SK-N-SH treated with all-trans-retinoic acid at 6 μM for 48 hours (cell line): ENCODE measurements at regions not wholly inside any gene's neighbourhood (a gene's known extent, or its start where the extent isn't known, plus 50 kb on each side); places are given as distances from the start of the nearest gene placed in this dataset.
A peak's percentile ranks its signal among the peaks of the same experiment; 100 is the strongest.

Experiments
- ATAC-seq: fragments of 200-7000 bp; cut with Tn5 transposase; 3 replicates; pipeline ENCODE4 v1.9.1; 2020; ENCODE audit warnings: mild to moderate bottlenecking, moderate library complexity
- ARNTL ChIP-seq: fragments of 450-650 bp; formaldehyde crosslinking; IDR thresholded peaks from 2 replicates; pipeline ENCODE4 v1.5.0; 2020; ENCODE audit warnings: low read depth, mild to moderate bottlenecking, moderate library complexity, borderline replicate concordance
- BACH2 ChIP-seq: fragments of 250-450 bp; sonication (Bioruptor Pico); IDR thresholded peaks from 2 replicates; pipeline ENCODE4 v1.9.0; 2021; ENCODE audit warnings: mild to moderate bottlenecking, borderline replicate concordance
- CSDC2 ChIP-seq: fragments of 250-450 bp; sonication (Bioruptor Pico); IDR thresholded peaks from 2 replicates; pipeline ENCODE4 v1.5.0; 2020; ENCODE audit warnings: mild to moderate bottlenecking, moderate library complexity
- ESRRG ChIP-seq: fragments of 250-450 bp; sonication (Bioruptor Pico); IDR thresholded peaks from 2 replicates; pipeline ENCODE4 v1.6.1; 2021; ENCODE audit warnings: mild to moderate bottlenecking
- GLIS3 ChIP-seq: fragments of 250-450 bp; sonication (Bioruptor Pico); IDR thresholded peaks from 2 replicates; pipeline ENCODE4 v1.5.0; 2020; ENCODE audit warnings: mild to moderate bottlenecking, moderate library complexity
- ISL1 ChIP-seq: fragments of 250-450 bp; sonication (Bioruptor Pico); IDR thresholded peaks from 2 replicates; pipeline ENCODE4 v2.1.2; 2022; ENCODE audit warnings: mild to moderate bottlenecking, moderate library complexity
- OSR1 ChIP-seq: fragments of 250-450 bp; sonication (Bioruptor Pico); IDR thresholded peaks from 2 replicates; pipeline ENCODE4 v1.8.0; 2022; ENCODE audit warnings: moderate library complexity, mild to moderate bottlenecking, inconsistent platforms
- PPARA ChIP-seq: fragments of 250-450 bp; sonication (Bioruptor Pico); IDR thresholded peaks from 2 replicates; pipeline ENCODE4 v1.5.0; 2020; ENCODE audit warnings: mild to moderate bottlenecking, borderline replicate concordance
- RARB ChIP-seq: fragments of 250-450 bp; sonication (Bioruptor Pico); IDR thresholded peaks from 2 replicates; pipeline ENCODE4 v1.8.0; 2021; ENCODE audit warnings: mild to moderate bottlenecking, moderate library complexity
- SNAI2 ChIP-seq: fragments of 250-450 bp; sonication (Bioruptor Pico); IDR thresholded peaks from 2 replicates; pipeline ENCODE4 v1.5.0; 2020; ENCODE audit warnings: mild to moderate bottlenecking, moderate library complexity
- TOX ChIP-seq: fragments of 250-450 bp; sonication (Bioruptor Pico); IDR thresholded peaks from 2 replicates; pipeline ENCODE4 v1.8.0; 2021; ENCODE audit warnings: mild to moderate bottlenecking, moderate library complexity, borderline replicate concordance
- ZC3H10 ChIP-seq: fragments of 250-450 bp; sonication (Bioruptor Pico); IDR thresholded peaks from 2 replicates; pipeline ENCODE4 v1.5.1; 2021; ENCODE audit warnings: mild to moderate bottlenecking, moderate library complexity
- ZFP3 ChIP-seq: fragments of 250-450 bp; sonication (Bioruptor Pico); IDR thresholded peaks from 2 replicates; pipeline ENCODE4 v1.5.0; 2020; ENCODE audit warnings: mild to moderate bottlenecking, moderate library complexity
- ZFP30 ChIP-seq: fragments of 450-650 bp; formaldehyde crosslinking; IDR thresholded peaks from 2 replicates; pipeline ENCODE4 v1.5.0; 2022; ENCODE audit warnings: mild to moderate bottlenecking, moderate library complexity
- ZNF565 ChIP-seq: fragments of 450-650 bp; formaldehyde crosslinking; conservative IDR thresholded peaks from 2 replicates; pipeline ENCODE4 v1.5.0; 2020; ENCODE audit warnings: low read depth, mild to moderate bottlenecking, moderate library complexity
- ZNF70 ChIP-seq: fragments of 450-650 bp; formaldehyde crosslinking; IDR thresholded peaks from 2 replicates; pipeline ENCODE4 v1.5.0; 2020; ENCODE audit warnings: mild to moderate bottlenecking, moderate library complexity
- ZNF8 ChIP-seq: fragments of 450-650 bp; formaldehyde crosslinking; IDR thresholded peaks from 2 replicates; pipeline ENCODE4 v1.5.0; 2020; ENCODE audit warnings: mild to moderate bottlenecking, moderate library complexity
- TF ChIP-seq, protein P1 (sequence below): fragments of 250-450 bp; sonication (Bioruptor Pico); IDR thresholded peaks from 2 replicates; pipeline ENCODE4 v1.8.0; 2021; ENCODE audit warnings: low read depth, mild to moderate bottlenecking, moderate library complexity, borderline replicate concordance
- TF ChIP-seq, protein P2 (sequence below): fragments of 250-450 bp; sonication (Bioruptor Pico); IDR thresholded peaks from 2 replicates; pipeline ENCODE4 v1.8.0; 2020; ENCODE audit warnings: mild to moderate bottlenecking, moderate library complexity, borderline replicate concordance
- TF ChIP-seq, protein P3 (sequence below): fragments of 250-450 bp; sonication (Bioruptor Pico); IDR thresholded peaks from 2 replicates; pipeline ENCODE4 v1.5.1; 2021; ENCODE audit warnings: mild to moderate bottlenecking, moderate library complexity
- TF ChIP-seq, protein P4 (sequence below): fragments of 250-450 bp; sonication (Bioruptor Pico); IDR thresholded peaks from 2 replicates; pipeline ENCODE4 v1.5.1; 2020; ENCODE audit warnings: low read depth, mild to moderate bottlenecking, moderate library complexity
- TF ChIP-seq, protein P5 (sequence below): fragments of 250-450 bp; sonication (Bioruptor Pico); IDR thresholded peaks from 2 replicates; pipeline ENCODE4 v1.5.0; 2020; ENCODE audit warnings: mild to moderate bottlenecking, moderate library complexity

DNA sequence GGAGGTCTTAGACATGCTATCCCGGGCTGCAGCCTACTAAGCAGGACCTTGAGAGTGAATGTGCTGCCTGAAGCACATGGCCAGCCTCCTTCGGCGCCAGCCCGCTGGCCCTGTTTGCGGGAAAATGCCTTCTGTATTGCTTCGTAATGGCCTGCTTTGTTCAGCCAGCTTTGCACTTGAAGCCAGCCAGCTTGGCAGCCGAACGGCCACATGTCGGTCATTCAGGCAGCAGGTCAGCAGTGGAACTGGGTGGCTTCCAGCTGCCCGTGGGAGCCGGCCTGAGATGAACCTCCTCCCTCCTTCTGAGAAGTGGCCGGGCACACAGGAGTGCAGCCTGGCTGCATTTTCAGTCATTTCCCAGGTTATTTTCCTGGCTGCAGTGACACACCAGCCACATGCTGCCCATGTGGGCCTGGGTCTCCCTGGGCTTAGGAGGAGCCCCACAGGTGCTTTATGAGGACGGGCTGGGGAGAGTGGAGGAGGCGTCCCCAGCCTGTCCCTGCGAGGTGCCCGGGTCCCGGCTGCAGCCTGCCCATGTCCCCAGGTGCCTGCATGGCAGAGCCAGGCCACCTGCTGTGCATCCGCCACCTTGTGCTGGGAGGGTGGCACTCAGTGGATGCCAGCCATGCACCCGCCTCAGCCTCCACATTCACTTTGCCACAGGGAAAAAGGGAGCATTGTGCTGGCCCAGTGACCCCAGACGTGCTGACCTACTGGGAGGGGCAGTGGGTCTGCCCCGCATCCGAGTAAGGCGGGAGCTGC lies 103.5 kb downstream of the SIK1 start:
- TF ChIP-seq, protein P1, sequence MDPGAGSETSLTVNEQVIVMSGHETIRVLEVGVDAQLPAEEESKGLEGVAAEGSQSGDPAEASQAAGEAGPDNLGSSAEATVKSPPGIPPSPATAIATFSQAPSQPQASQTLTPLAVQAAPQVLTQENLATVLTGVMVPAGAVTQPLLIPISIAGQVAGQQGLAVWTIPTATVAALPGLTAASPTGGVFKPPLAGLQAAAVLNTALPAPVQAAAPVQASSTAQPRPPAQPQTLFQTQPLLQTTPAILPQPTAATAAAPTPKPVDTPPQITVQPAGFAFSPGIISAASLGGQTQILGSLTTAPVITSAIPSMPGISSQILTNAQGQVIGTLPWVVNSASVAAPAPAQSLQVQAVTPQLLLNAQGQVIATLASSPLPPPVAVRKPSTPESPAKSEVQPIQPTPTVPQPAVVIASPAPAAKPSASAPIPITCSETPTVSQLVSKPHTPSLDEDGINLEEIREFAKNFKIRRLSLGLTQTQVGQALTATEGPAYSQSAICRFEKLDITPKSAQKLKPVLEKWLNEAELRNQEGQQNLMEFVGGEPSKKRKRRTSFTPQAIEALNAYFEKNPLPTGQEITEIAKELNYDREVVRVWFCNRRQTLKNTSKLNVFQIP (CRISPR knock-in tag) = no peak
- TF ChIP-seq PPARA = no peak
- TF ChIP-seq CSDC2 (CRISPR knock-in tag) = no peak
- TF ChIP-seq, protein P2, sequence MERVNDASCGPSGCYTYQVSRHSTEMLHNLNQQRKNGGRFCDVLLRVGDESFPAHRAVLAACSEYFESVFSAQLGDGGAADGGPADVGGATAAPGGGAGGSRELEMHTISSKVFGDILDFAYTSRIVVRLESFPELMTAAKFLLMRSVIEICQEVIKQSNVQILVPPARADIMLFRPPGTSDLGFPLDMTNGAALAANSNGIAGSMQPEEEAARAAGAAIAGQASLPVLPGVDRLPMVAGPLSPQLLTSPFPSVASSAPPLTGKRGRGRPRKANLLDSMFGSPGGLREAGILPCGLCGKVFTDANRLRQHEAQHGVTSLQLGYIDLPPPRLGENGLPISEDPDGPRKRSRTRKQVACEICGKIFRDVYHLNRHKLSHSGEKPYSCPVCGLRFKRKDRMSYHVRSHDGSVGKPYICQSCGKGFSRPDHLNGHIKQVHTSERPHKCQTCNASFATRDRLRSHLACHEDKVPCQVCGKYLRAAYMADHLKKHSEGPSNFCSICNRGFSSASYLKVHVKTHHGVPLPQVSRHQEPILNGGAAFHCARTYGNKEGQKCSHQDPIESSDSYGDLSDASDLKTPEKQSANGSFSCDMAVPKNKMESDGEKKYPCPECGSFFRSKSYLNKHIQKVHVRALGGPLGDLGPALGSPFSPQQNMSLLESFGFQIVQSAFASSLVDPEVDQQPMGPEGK (CRISPR knock-in tag) = no peak
- no peak for TF ChIP-seq TOX (CRISPR knock-in tag)
- TF ChIP-seq ZFP3 (CRISPR knock-in tag) = no peak
- no peak for TF ChIP-seq RARB (CRISPR knock-in tag)
- no peak for TF ChIP-seq ZNF70 (CRISPR knock-in tag)
- TF ChIP-seq, protein P3, sequence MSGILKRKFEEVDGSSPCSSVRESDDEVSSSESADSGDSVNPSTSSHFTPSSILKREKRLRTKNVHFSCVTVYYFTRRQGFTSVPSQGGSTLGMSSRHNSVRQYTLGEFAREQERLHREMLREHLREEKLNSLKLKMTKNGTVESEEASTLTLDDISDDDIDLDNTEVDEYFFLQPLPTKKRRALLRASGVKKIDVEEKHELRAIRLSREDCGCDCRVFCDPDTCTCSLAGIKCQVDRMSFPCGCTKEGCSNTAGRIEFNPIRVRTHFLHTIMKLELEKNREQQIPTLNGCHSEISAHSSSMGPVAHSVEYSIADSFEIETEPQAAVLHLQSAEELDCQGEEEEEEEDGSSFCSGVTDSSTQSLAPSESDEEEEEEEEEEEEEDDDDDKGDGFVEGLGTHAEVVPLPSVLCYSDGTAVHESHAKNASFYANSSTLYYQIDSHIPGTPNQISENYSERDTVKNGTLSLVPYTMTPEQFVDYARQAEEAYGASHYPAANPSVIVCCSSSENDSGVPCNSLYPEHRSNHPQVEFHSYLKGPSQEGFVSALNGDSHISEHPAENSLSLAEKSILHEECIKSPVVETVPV = no peak
- TF ChIP-seq SNAI2 (CRISPR knock-in tag) = no peak
- no peak for TF ChIP-seq GLIS3 (CRISPR knock-in tag)
- TF ChIP-seq ZNF8 (CRISPR knock-in tag) = no peak
- no peak for TF ChIP-seq ZFP30 (CRISPR knock-in tag)

DNA sequence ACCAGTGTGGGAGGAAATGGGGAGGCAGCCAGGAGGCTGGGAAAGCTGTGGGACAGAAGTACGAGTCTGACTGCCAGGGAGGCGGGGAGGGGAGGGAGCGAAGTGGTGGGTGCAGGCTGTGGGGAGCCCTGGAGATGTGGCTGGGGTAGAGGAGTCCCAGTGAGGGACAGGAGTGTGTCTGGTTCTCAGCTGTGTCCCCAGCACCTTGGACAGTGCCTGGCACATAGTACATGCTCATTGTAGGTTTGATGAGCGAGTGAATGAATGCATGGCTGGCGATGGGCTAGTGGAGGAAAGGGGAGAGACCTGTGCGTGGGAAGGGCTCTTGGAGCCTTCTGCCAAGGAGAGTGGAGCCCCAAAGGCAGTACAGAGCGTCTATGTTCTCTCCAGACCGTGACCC lies 104.1 kb downstream of the SIK1 start:
- TF ChIP-seq, protein P4, sequence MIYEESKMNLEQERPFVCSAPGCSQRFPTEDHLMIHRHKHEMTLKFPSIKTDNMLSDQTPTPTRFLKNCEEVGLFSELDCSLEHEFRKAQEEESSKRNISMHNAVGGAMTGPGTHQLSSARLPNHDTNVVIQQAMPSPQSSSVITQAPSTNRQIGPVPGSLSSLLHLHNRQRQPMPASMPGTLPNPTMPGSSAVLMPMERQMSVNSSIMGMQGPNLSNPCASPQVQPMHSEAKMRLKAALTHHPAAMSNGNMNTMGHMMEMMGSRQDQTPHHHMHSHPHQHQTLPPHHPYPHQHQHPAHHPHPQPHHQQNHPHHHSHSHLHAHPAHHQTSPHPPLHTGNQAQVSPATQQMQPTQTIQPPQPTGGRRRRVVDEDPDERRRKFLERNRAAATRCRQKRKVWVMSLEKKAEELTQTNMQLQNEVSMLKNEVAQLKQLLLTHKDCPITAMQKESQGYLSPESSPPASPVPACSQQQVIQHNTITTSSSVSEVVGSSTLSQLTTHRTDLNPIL (CRISPR knock-in tag) = no peak
- TF ChIP-seq ZNF70 (CRISPR knock-in tag) (no peak), OSR1 (CRISPR knock-in tag) (no peak), ZFP30 (CRISPR knock-in tag) (no peak), CSDC2 (CRISPR knock-in tag) (no peak), PPARA (no peak), ZC3H10 (CRISPR knock-in tag) (no peak), ZFP3 (CRISPR knock-in tag) (no peak), BACH2 (CRISPR knock-in tag) (no peak), ZNF565 (CRISPR knock-in tag) (no peak), SNAI2 (CRISPR knock-in tag) (no peak), ISL1 (CRISPR knock-in tag) (no peak), GLIS3 (CRISPR knock-in tag) (no peak), ARNTL (CRISPR knock-in tag) (no peak), TOX (CRISPR knock-in tag) (no peak), ESRRG (CRISPR knock-in tag) (no peak), ZNF8 (CRISPR knock-in tag) (no peak), RARB (CRISPR knock-in tag) (no peak)
- TF ChIP-seq, protein P2 (CRISPR knock-in tag) = no peak
- TF ChIP-seq, protein P5, sequence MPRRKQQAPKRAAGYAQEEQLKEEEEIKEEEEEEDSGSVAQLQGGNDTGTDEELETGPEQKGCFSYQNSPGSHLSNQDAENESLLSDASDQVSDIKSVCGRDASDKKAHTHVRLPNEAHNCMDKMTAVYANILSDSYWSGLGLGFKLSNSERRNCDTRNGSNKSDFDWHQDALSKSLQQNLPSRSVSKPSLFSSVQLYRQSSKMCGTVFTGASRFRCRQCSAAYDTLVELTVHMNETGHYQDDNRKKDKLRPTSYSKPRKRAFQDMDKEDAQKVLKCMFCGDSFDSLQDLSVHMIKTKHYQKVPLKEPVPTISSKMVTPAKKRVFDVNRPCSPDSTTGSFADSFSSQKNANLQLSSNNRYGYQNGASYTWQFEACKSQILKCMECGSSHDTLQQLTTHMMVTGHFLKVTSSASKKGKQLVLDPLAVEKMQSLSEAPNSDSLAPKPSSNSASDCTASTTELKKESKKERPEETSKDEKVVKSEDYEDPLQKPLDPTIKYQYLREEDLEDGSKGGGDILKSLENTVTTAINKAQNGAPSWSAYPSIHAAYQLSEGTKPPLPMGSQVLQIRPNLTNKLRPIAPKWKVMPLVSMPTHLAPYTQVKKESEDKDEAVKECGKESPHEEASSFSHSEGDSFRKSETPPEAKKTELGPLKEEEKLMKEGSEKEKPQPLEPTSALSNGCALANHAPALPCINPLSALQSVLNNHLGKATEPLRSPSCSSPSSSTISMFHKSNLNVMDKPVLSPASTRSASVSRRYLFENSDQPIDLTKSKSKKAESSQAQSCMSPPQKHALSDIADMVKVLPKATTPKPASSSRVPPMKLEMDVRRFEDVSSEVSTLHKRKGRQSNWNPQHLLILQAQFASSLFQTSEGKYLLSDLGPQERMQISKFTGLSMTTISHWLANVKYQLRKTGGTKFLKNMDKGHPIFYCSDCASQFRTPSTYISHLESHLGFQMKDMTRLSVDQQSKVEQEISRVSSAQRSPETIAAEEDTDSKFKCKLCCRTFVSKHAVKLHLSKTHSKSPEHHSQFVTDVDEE (CRISPR knock-in tag) = no peak
- ATAC-seq = 0 out of 3 replicates have a peak, but pooled peaks have one; percentile 28

More for the DNA sequence above, 103.5 kb downstream of the SIK1 start:
- no peak for ATAC-seq
